GM13977 (cell line): ENCODE measurements at regions not wholly inside any gene's neighbourhood (a gene's known extent, or its start where the extent isn't known, plus 50 kb on each side); places are given as distances from the start of the nearest gene placed in this dataset.

ENCODE experiments used
- DNase-seq: peaks from one replicate; pipeline ENCODE4 v3.0.0; 2012; ENCODE audit warnings: low spot score
- in situ Hi-C: fragments of 300-500 bp; cut with MboI; formaldehyde crosslinking; loops from one replicate; pipeline ENCODE4 v1.12.0; 2022; ENCODE audit warnings: low sequenced_read_pairs, low pct_unique_long_range_greater_than_20kb, mixed read lengths, inconsistent platforms; ENCODE audit not compliant: unreplicated experiment
- TF ChIP-seq, protein P1 (sequence below): IDR thresholded peaks from 2 replicates; pipeline ENCODE4 v1.5.1; 2012; ENCODE audit warnings: mild to moderate bottlenecking, control low read depth; ENCODE audit not compliant: insufficient read depth; ENCODE audit errors: extremely low read depth, missing control alignments

DNA sequence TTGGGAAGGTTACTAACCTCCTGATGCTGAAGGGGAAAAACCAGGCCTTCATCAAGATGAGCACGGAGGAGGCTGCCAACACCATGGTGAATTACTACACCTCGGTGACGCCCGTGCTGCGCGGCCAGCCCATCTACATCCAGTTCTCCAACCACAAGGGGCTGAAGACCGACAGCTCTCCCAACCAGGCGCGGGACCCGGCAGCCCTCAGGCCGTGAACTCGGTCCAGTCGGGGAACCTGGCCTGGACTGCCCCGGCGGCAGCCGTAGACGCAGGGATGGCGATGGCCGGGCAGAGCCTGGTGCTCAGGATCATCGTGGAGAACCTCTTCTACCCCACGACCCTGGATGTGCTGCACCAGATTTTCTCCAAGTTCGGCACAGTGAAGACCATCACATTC lies 133.0 kb upstream of the FUT8 start:
- in situ Hi-C loops: no loop called here
- TF ChIP-seq, protein P1, sequence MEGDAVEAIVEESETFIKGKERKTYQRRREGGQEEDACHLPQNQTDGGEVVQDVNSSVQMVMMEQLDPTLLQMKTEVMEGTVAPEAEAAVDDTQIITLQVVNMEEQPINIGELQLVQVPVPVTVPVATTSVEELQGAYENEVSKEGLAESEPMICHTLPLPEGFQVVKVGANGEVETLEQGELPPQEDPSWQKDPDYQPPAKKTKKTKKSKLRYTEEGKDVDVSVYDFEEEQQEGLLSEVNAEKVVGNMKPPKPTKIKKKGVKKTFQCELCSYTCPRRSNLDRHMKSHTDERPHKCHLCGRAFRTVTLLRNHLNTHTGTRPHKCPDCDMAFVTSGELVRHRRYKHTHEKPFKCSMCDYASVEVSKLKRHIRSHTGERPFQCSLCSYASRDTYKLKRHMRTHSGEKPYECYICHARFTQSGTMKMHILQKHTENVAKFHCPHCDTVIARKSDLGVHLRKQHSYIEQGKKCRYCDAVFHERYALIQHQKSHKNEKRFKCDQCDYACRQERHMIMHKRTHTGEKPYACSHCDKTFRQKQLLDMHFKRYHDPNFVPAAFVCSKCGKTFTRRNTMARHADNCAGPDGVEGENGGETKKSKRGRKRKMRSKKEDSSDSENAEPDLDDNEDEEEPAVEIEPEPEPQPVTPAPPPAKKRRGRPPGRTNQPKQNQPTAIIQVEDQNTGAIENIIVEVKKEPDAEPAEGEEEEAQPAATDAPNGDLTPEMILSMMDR: no peak
- DNase-seq: no peak

GRCh38 chr14:65279958-65280357 lies 132.6 kb upstream of the FUT8 start:
- DNase-seq: no peak
- TF ChIP-seq, protein P1: no peak
- in situ Hi-C loops: no loop called here

GRCh38 chr14:65280653-65281052 lies 131.9 kb upstream of the FUT8 start:
- DNase-seq: no peak
- TF ChIP-seq, protein P1: no peak
- in situ Hi-C loops: no loop called here

GRCh38 chr14:65281991-65282895 lies 130.3 kb upstream of the FUT8 start:
- peak; percentile 67 for DNase-seq
- in situ Hi-C loops: no loop called here
- TF ChIP-seq, protein P1: no peak

GRCh38 chr14:65282896-65283253 lies 129.7 kb upstream of the FUT8 start:
- no peak for DNase-seq
- TF ChIP-seq, protein P1: no peak
- in situ Hi-C loops: no loop called here

- TF ChIP-seq, protein P1: peak; percentile 52
- peak; percentile 60 for DNase-seq
- in situ Hi-C loops: no loop called here
Observed at GRCh38 chr14:65286443-65286842, 126.1 kb upstream of the FUT8 start.
